Limb (tissue), 2 donors: ENCODE measurements at regions not wholly inside any gene's neighbourhood (a gene's known extent, or its start where the extent isn't known, plus 50 kb on each side); places are given as distances from the start of the nearest gene placed in this dataset.

Source experiments
- DNase-seq, 2 donors: peaks; one replicate each; pipeline ENCODE4 v3.0.0-alpha.2; 2016; ENCODE audit errors: extremely low spot score in 2 of 2

DNA sequence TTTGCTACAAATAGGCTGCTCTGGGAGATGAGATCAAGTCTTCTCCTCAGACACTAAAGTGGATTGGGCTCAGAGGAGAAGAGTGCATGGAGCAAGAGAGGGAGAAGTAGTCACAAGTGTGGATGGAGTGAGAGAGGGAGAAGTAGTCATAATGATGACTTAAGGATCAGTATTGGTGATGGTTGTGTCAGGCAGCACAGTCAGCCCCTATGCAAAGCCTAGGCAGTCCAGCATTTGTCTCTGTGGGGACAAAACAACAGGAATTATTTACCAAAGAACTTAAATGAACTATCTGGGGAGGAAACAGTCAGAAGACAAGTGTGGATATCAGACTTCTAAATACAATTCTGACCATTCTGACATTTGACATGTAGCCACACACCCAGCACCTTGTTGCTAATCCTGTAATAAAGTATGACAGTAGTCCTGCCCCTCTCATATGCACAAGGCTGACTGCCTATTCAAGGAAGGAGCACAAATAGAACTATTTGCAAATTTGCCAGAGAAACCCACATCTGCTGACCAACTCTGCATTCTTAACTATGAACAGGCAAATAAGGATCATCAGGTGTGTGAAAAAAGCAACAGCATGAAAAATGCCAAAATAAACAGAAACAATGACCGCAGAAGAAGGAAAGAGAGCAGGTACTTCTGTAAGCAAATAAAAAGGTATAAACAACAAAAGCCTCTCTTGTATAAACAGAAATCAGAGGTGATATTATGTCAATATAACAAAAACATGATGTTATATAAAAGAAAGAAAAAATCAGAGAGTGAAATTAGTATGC is 1597.9 kb upstream of the ACVR2A start:
- DNase-seq: no peak

DNA sequence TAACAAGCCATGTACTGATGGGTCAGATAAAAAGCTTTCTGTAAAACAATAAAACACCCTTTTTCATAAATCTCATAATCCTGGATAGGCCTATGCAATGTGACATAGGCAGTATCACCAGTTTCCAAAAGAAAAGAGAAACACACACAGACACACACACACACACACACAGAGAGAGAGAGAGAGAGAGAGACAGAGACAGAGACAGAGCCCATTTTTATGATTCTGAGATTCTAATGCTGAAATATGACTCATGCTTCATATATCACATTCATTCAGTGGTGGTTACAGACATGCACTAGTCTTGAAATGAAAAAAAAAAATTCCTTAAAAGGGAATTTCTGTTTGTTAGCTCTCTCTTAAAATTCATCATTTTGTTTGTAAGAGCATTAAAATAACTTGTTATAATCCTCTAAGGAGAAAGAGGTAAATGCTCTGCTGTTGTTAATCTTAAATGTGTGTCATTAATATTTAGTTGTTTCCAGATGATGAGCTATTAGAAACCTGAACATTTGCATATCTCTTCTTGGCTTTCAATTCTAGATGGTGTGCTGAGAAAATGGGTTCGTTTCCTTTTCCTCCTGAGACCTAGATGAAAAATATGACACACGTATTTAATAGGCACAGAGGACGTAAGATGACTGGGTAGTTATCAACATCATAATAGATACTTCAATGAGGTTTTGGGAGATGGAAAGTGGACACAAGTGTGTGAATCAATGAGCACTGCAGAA is 1598.7 kb upstream of the ACVR2A start:
- DNase-seq: no peak

DNA sequence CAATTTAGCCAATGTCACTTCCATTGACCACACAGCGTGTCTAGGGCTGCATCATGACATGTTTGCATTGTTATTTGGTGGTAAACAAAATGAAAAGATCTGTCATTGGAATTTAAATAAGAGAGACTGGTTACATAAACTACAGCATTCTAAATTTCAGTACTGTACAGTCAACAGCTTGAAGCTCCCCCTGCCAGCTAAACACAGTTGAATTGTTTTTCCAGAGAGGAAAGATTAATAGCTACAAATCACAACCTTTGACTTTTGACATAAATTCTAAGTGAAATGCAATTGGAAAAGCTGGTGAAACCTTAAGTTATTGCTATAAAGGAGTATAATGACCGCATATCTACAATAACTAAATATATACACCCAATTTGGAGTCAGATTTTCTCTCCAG is 1600.0 kb upstream of the ACVR2A start:
- DNase-seq: no peak

DNA sequence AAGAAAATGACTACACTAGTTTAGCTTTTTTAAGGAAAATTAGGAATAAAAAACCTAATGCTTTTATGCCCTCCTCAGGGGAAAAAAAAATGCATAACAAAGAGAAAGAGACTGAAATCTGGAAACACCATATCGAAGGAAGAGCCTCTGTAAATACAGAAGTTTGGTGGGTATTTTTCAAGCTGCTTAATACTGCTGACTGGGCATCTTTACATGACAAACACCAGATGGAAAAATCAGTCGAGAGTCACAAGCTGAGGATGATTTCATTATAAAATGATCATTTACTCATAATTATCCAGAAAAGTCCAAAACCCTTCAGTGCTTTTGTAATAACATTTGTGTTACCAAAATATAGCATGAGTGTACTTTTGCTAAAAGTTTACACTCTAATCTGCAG is 1600.7 kb upstream of the ACVR2A start:
- DNase-seq: no peak

DNA sequence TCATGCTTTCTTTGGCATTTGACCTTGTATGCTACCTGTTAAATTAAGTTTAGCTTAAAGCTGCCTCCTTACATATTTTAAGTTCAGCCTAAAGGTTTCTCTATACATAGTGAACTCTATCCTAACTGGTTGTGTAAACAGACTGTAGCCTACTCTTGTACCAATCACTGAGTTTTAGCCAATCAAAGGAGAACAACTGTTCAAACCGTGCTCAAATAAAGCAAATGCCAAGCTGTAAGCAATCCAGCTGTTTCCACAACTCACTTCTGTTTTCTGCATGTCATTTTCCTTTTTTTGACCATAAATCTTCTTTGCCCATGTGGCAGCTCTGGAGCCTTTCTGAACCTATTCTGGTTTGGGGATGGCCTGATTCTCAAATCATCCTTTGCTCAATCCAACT is 1603.8 kb upstream of the ACVR2A start:
- DNase-seq: no peak

DNA sequence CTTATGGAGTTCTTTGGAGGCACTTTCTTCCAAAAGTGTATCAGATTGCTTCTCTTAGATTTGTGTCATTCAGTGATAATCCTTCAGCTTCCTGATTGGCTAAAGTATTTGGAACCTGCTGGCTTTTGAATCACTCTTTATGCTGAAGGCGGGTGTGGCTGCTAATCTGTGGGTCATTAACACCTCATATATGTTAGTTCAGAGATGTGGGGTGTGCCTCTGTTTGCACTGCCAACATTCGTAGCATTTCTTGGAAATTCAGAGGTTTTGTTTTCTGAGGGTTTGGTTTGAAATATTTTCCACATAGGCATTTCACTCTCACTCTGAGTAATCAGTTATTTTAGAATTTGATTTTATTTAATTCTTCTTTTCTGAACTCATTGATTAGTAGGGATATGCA is 1604.4 kb upstream of the ACVR2A start:
- peak in 1 of 2 donors; percentile 51 for DNase-seq

DNA sequence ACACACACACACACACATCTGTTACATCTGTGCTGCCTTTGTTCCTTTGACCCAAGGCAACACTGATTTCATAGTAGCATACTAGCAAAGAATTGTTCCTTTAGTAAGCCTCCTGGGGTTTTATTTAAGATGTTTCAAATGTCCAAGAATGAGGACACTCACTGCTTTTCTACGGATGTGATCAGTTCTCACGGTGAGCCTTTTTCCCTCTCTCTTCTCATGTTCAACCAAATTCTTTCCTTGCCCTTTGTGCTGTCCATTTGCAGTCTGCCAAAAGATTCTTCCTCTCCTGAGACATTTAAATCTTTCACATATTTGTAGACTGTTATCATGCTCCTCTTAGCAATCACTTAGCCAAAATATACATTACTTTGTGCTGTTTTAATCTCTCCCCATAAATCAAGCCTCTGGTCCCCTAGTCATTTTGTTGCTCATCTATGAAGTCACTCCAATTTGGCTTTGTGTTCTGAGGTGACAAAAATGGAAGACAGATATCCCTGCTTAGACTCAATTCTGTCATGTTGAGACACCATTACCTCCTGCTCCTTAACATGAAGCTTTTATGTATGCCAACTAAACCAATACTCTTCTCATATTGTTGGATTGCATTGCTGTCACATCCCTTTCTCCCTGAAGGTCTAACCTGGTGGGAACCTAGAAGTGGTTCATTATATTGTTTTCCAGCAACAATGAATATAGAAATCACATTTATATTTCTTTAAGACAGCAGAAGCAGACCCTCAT is 1605.3 kb upstream of the ACVR2A start:
- DNase-seq: peak in 1 of 2 donors; percentile 42

DNA sequence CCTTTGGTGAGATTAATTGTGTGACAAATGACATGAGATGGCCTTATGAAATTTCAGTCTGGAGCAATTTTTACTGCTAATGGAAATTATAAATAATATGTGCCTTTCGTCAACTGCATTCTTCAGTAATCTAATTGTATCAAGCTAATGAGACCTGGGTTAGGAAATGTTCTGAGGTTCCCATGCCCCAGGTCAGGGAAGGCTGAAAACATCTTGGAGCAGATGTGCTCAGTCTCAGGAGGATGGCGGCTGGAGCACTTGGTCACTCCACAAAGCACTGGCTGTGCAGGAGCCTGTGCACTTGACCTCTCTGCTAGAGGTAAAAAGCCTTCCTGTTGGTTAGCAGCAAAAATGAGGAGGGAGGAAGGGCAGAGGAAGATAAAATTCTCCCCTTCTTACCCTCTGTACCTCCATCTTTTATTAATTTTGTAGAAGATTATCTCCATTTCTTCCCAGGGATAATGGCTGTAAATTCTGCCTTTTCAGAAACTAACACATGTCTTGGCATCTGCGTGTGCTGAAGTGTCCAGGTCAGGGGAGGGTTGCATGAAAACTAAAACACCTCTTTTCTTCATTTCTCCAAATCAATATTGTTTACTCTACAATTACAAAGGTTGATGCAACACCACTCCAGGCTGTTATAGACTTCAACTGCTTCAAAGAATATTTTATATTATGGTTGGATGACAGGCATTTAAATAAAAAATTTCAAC is 1606.4 kb upstream of the ACVR2A start:
- DNase-seq: no peak

DNA sequence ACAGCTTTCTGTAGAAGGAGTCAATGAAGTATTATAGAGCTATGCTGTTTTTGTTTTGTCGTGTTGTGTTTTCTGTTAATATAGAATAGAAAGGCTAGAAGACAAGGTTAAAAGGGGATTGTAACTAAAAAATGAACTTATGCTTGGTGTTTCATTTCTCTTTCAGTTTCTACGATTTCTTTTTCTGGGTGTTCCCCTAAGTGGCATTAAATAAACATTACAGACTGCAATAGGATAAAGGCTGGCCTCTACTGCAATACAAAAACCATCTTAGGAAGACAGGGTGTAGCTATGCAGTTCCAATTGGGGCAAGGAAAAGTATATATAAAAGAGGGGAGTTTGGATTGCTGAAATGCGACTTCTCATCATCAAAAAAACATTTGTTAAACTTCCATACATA is 1609.7 kb upstream of the ACVR2A start:
- no peak for DNase-seq

DNA sequence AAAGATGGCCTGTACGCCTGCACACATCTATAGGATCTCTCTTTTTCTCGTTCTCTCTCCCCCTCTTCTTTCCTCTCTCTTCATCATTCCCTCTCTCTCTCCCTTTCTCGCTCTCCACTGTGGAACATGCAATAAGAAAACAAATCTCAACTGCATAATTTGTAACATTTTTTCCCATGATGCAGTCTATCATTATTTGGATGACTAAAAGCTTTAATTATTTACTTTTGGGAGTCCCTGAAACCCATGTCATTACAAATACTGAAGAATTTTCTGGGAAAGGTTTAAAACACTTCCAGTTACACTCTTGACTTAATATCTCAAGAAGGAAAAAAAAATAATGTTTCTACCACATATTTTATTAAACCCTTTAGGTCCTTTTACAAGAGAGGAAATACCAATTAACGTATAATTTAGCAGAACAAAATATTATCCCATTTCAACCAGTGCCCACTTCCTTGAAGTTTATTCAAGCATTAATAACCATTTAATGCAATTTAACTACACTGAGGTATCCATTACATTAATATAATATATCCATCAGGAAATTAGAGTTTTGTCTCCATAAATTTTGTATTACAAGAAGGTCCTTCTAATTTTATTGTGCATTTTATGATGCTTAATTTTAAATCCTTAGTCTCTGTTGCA is 1615.2 kb upstream of the ACVR2A start:
- DNase-seq: no peak

DNA sequence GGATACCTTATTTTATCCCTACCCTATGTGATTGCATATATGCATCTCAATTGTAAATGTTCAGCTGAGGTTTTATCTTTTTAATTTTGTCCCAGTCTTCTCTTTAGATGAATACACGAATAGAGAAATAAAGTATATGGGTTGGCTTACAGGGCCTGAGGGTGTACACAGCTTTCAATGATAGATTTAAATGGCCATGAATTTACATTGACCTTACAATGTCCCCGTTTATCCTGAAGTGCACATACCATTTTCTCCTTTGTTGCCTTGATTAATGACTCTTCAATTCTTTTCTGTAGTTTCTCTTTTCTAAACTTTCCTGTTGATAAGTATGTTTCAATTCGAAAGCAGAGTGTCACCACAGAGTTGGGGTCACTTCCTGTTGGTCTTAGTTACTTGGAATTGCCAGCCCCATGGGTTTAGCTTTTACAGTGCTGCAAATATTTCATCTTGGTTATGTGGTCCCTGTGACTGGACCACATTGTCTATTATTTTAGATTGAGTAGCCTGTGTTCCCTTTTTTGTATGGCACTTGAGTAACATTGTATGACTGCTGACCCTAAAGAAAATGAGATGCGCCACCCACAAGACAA is 1616.3 kb upstream of the ACVR2A start:
- no peak for DNase-seq

DNA sequence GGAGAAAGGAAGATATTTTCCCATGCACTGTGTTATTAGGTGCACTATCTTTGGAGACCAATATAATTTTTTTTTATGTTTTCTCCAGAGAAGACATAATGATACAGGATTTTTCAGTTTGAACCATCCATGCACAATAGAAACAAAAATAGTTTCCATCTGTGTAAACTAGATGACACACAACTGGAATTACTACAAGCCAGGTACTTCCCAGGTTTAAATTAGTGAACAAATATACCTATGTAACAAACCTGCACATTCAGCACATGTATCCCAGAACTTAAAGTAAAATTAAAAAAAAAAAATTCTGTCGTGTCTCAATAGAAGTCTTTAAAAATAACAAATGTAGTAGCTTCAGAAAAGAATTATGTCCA is 1616.8 kb upstream of the ACVR2A start:
- no peak for DNase-seq

DNA sequence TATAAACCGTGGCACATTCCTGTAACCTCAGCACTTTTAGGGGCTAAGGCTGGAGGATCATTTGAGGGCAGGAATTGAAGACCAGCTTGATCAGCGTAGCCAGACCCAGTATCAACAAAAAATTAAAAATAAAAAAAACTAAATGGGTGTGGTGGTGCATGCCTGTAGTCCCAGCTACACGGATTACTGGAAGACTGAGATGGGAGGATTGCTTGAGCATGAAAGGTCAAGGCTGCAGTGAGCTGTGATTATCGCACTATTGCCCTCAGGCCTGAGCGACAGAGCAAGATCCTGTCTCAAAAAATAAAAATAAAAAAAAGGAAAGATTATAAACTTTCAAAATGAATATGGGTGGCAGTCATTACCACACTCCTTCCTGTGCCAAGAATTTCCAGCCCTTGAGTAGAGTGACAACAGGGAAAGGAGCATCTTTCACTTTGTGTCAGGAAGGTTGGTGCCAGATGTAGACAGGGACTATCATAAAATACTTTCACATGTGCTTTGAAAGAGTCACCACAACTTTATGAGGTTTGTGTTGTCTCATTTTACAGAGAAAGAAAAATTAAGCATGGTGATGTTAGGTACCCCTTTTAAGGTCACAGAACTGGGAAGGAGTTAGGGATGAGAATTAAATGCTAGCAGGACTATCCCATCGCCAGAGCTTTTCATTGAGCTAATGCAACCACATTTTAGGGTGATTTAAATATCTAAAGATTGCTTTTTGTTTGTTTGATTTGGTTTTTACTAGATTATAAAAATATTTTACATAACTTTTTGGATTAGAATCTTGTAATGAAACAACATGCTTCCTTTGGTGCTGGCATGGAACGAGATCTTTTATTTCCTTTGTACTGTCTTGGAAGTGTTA is 1617.4 kb upstream of the ACVR2A start:
- no peak for DNase-seq

DNA sequence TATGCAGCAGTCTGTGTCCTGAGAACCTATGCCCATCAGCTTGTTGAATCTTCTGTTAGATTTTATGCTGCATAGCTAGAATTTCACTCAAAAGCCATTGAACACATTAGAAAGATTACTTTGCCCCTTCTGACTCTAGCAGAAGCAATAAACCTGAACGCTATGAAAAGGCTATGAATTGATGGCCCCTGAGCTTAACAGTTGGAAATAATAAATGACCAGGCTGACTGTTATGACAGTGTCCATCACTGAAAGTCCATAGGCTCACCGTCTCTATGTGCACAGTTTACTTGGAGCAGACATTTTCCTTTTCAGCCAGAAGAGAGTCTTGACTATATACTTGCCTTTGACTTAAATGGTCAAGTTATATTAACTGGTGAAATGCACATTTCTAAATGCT is 1618.8 kb upstream of the ACVR2A start:
- DNase-seq: no peak

DNA sequence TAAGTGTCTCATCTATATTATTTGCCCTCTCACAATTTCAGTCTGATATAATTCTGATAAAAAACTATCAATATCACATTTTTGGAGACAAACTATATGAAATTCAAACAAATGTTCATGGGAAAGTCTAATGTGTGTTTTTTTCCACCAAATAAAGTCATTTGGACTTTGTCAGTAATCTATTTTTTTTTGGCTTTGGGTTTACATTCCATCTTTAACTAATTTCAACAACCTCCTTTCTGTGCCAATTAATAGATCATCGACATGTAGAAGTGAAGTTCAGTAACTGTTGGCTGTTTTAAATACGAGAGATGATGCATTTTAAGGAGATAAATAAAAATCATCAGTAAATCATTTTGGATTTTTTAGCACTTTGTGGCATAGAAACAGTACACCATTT is 1623.0 kb upstream of the ACVR2A start:
- no peak for DNase-seq

DNA sequence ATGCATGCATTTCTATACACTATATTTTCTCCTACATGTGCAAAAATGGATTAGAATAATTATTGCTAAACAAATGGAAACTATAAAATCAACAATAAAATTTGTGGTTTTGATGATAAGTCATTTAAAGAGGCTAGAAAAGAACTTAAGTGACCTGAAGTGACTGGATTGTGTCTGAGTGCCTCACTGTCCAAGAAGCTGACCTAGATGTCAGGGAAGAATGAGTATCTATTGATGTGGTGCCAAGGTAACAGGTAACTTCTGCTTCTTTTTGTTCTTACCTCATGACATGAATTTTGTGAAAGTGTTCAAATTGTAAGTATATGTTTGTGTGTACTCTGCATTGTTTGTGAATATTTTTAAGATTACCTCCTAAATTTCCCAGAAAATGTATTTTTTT is 1623.9 kb upstream of the ACVR2A start:
- DNase-seq: no peak

DNA sequence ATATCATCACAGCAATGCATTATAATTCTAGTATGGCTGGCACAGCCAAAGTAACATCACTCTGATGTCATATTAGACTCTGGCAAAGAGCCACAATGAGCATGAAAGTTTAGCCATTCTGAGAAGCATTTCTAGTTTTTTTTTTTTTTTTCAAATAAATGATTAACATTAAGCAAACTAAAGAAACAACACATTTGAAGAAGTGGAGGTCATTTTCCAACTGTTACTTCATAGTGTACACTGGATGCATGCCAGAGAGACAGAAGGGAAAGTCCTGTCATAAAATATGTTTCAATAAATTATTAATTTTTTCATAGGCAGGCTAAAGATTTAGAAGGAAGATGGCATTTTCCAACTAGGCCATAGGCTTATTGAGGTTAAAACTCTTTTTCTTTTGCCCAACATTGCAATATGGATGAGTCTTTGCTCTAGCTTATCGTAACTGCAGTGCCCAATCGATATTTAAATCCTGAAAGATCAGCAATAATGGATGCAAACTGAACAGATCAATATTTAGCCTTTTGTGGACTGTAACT is 1630.4 kb upstream of the ACVR2A start:
- DNase-seq: no peak

DNA sequence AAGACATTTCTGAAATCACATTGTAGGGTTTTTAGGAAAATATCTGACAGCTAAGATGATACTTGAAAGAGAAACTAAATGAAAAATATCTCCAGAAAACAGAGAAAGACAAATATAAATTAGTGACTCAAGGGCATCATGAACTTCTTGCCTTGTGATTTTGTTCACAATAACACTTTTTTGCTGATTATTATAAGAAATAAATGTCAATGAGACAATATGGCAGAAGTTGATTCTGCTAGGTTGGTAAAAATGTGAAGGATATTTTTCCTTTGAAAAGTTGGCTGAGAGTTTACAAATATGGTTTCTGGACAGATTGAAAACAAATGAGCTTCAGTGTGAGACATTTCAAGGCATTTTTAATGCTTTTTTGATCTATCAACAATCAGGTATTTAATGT is 1631.2 kb upstream of the ACVR2A start:
- DNase-seq: no peak

DNA sequence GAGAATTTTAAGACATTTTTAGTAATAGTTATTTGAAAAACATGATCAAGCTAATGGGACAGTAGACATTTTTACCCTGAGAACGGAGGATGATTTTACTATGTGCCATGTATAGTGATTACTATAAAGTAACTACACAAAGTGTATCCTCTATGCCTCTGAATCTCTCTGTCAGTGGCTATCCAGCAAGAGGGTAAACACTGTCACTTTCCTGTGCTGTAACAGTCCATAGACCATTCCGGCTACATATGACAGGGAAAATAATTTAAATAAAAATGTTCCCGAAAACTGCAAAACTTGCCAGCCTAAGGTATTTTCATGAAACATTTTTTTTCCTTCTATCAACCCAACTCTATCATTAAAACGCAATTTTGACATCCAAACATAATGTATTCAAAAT is 1632.2 kb upstream of the ACVR2A start:
- DNase-seq: no peak

DNA sequence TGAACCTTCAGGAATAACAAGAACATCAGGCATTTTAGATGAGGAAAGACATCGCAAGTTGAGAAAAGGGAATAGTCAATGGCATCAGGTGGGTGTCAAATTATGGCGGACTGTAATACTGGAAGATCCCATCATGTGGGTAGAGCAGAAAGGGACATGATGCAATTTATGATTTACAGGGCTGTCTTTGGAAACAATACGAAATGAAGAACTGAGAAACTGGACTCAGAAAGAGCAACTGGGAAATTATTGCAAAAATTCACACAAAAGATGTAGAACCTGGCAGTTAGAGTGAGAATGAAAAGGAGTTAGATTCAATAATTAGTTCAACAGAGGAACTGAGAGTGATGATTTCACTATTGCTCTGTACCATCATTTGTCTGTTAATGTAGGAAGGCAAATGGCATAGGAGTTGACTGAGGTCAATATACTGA is 1635.0 kb upstream of the ACVR2A start:
- no peak for DNase-seq
